ENCODE measurements at regions not wholly inside any gene's neighbourhood (a gene's known extent, or its start where the extent isn't known, plus 50 kb on each side); places are given as distances from the start of the nearest gene placed in this dataset.

DNA sequence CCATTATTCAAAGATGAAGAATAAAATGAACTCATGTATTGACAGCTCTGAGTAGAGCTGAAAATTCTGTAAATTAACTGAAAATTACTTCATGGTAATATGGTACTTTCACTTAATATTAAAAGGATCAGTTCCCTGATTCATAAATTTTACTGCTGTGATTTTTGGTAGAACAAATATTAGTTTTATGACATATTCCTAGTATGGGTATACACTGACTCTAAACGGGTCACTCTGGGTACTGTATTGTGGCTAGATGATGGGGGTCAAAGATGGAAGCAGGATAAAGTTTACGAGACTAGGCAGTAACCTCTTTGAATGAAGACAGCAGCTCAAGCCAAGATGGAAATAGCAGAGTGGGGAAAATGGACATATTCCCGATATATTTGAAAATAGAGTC, 135.5 kb downstream of the NUAK1 start:
- TF ChIP-seq GATA2 (IDR thresholded peaks at IDR 0.05; ENCODE audit: low read depth, low read length) (no peak), GATA3 (IDR thresholded peaks at IDR 0.05; ENCODE audit: low read depth, low read length) (no peak)

DNA sequence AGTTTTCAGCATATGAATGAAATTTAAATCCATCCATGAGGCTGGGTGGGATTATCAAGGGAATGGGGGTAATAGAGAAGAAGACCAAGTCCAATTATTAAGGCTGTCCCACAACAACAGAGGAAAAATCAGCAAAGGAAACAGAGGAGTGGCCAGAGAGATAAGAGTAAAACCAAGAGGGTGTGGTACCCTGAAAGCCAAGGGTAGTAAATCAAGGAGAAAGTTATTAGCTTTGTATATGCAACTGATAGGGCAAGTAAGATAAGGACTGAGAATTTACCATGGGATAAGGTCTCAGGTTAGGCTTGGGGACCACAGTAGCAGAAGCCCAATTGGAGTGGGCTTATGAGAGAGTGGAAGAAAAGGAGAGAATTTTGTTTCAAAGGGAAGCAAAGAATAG, 134.5 kb downstream of the NUAK1 start:
- TF ChIP-seq GATA3 (IDR thresholded peaks at IDR 0.05; ENCODE audit: low read depth, low read length) = no peak
- no peak for TF ChIP-seq GATA2 (IDR thresholded peaks at IDR 0.05; ENCODE audit: low read depth, low read length)

DNA sequence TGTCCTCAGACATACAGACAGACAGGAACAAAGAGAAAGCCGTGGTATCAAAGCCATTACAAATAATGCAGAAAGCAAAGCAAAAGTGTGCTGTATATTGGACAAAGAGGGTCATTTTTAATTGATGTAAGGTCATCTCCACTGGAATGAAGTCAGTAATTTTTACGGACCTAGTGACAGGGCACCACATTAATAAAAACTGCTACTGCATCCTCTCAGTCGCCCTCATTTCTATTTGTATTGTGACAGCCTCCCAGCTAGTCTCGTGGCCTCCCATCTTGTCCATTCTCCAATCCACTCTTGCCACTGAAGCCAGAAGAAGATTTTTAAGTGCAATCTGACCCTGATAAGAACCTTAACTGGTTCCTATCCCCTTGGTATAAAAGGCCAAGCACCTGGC, 132.4 kb downstream of the NUAK1 start:
- TF ChIP-seq GATA2 (IDR thresholded peaks at IDR 0.05; ENCODE audit: low read depth, low read length) (no peak), GATA3 (IDR thresholded peaks at IDR 0.05; ENCODE audit: low read depth, low read length) (no peak)

DNA sequence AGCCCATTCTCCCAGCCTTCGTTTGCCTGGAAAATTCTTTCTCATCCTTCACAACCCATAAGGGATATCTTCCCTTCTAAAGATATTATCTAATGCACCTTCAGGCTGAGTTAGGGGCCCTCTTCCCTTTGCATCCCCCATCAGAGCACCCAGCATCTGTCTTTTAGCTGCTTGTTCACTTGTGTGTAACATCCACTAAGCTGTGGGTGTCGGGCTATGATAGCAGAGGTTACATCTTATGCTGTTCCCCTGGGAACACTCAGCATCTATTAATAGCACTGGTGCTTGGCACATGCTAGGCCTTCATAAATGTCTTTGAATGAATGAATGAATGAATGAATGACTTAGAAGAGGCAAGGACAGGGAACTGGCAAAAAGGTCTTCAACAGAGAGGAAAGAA, 131.8 kb downstream of the NUAK1 start:
- TF ChIP-seq GATA2 (IDR thresholded peaks at IDR 0.05; ENCODE audit: low read depth, low read length) = no peak
- TF ChIP-seq GATA3 (IDR thresholded peaks at IDR 0.05; ENCODE audit: low read depth, low read length) = no peak

DNA sequence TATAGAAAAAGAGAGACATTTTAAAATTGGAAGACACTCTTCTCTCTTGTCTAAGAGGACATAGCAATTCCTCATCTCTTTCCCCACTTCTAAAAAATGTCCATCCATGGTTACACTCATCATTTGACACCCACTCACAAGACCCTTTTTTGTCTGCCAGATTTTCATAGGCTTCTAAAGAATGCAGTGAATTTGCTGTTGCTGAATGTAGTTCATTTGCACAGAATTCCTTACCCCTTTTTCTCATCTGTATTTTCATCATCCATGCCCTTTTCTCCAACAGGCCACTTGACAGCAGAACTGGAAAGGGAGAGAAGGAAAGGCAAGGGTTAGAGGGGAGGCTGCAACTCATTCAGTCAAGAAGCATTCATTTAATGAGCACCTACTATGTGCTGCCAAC, 128.0 kb downstream of the NUAK1 start:
- TF ChIP-seq GATA2 (IDR thresholded peaks at IDR 0.05; ENCODE audit: low read depth, low read length) (no peak), GATA3 (IDR thresholded peaks at IDR 0.05; ENCODE audit: low read depth, low read length) (no peak)

Measured in SH-SY5Y (cell line).